ENCODE measurements at regions not wholly inside any gene's neighbourhood (a gene's known extent, or its start where the extent isn't known, plus 50 kb on each side); places are given as distances from the start of the nearest gene placed in this dataset.

DNA sequence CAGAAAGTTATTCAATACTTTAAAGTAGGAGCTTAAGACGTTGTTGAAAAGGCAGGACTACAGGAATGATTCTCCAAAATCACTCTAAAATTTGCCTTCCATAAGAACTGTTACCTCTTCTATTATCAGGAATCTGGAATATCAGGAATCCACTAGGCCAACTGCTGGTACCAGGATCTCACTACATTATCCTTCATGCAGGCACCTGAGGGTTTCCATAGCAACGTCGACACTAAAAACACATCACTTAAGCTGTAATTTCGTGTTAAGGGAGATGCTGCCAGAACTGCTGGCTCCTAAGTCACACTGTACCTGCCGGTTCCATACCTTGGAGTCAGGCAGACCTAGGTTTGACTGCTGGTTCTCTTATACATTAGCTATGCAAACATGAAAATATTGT lies 139.7 kb upstream of the C1orf87 start:
- no peaks in the 10 kb centered on the region for H3K9me2 ChIP-seq (ENCODE audit: insufficient read depth, low read length)
- no TSS peak for BruUV-seq (replicated peaks)

GRCh38 chr1:60196026-60196425 lies 122.5 kb upstream of the C1orf87 start:
- no peaks in the 10 kb centered on the region for H3K9me3 ChIP-seq (ENCODE audit: low read length)
- no TSS peak for BruUV-seq (replicated peaks)
- no peak overlapping the region for H3K27ac ChIP-seq (ENCODE audit: low read depth, low read length, poor library complexity, severe bottlenecking)
- no peak for TF ChIP-seq EZH2phosphoT487 (IDR thresholded peaks at IDR 0.05; ENCODE audit: borderline replicate concordance, low read depth, low read length)
- TF ChIP-seq CTCF (conservative IDR thresholded peaks at IDR 0.05; ENCODE audit: low read length) = no peak
- no peaks in the 10 kb centered on the region for H3K9me2 ChIP-seq (ENCODE audit: insufficient read depth, low read length)
- no peaks in the 10 kb centered on the region for H3K79me2 ChIP-seq (ENCODE audit: insufficient read depth, low read depth, low read length)
- POLR2A ChIA-PET = no interaction called here
- intact Hi-C loops (cut with micrococcal nuclease; ENCODE audit: unreplicated experiment) = no loop called here
- no peaks in the 10 kb centered on the region for H4K20me1 ChIP-seq (ENCODE audit: insufficient read depth, low read length)
- H3K36me3 ChIP-seq (ENCODE audit: insufficient read depth, low read length) = no peaks in the 10 kb centered on the region
- H3K4me3 ChIP-seq (ENCODE audit: low read depth, low read length, poor library complexity, severe bottlenecking) = no peak overlapping the region
- CTCF ChIA-PET (ENCODE audit: unreplicated experiment) = no interaction called here
- H2AFZ ChIP-seq (ENCODE audit: low read length) = no peak overlapping the region
- no peaks in the 10 kb centered on the region for H3K4me1 ChIP-seq (ENCODE audit: insufficient read depth, low read length, poor library complexity, severe bottlenecking)
- H3K4me2 ChIP-seq (ENCODE audit: low read length) = no peak overlapping the region
- DNase-seq (ENCODE audit: low spot score) = no peak

More for the DNA sequence above, 139.7 kb upstream of the C1orf87 start:
- H3K4me1 ChIP-seq (ENCODE audit: insufficient read depth, low read length, poor library complexity, severe bottlenecking) = no peaks in the 10 kb centered on the region
- POLR2A ChIA-PET = no interaction called here
- H3K79me2 ChIP-seq (ENCODE audit: insufficient read depth, low read depth, low read length) = no peaks in the 10 kb centered on the region
- H4K20me1 ChIP-seq (ENCODE audit: insufficient read depth, low read length) = no peaks in the 10 kb centered on the region
- no peaks in the 10 kb centered on the region for H3K9me3 ChIP-seq (ENCODE audit: low read length)
- no peak for DNase-seq (ENCODE audit: low spot score)
- TF ChIP-seq EZH2phosphoT487 (IDR thresholded peaks at IDR 0.05; ENCODE audit: borderline replicate concordance, low read depth, low read length) = no peak
- TF ChIP-seq CTCF (conservative IDR thresholded peaks at IDR 0.05; ENCODE audit: low read length) = no peak
- H2AFZ ChIP-seq (ENCODE audit: low read length) = no peak overlapping the region
- intact Hi-C loops (cut with micrococcal nuclease; ENCODE audit: unreplicated experiment) = no loop called here
- H3K36me3 ChIP-seq (ENCODE audit: insufficient read depth, low read length) = no peaks in the 10 kb centered on the region
- H3K4me2 ChIP-seq (ENCODE audit: low read length) = no peak overlapping the region
- H3K27ac ChIP-seq (ENCODE audit: low read depth, low read length, poor library complexity, severe bottlenecking) = no peak overlapping the region
- CTCF ChIA-PET (ENCODE audit: unreplicated experiment) = no interaction called here
- no peak overlapping the region for H3K4me3 ChIP-seq (ENCODE audit: low read depth, low read length, poor library complexity, severe bottlenecking)

GRCh38 chr1:60185684-60186083 lies 112.1 kb upstream of the C1orf87 start:
- BruUV-seq (replicated peaks) = no TSS peak
- H3K9me2 ChIP-seq (ENCODE audit: insufficient read depth, low read length) = no peaks in the 10 kb centered on the region
- H2AFZ ChIP-seq (ENCODE audit: low read length) = no peak overlapping the region
- no peak overlapping the region for H3K4me3 ChIP-seq (ENCODE audit: low read depth, low read length, poor library complexity, severe bottlenecking)
- H3K9me3 ChIP-seq (ENCODE audit: low read length) = no peaks in the 10 kb centered on the region
- H3K4me2 ChIP-seq (ENCODE audit: low read length) = no peak overlapping the region
- no peaks in the 10 kb centered on the region for H3K79me2 ChIP-seq (ENCODE audit: insufficient read depth, low read depth, low read length)
- CTCF ChIA-PET (ENCODE audit: unreplicated experiment) = no interaction called here
- no peak for DNase-seq (ENCODE audit: low spot score)
- no peaks in the 10 kb centered on the region for H3K36me3 ChIP-seq (ENCODE audit: insufficient read depth, low read length)
- no peaks in the 10 kb centered on the region for H3K4me1 ChIP-seq (ENCODE audit: insufficient read depth, low read length, poor library complexity, severe bottlenecking)
- H4K20me1 ChIP-seq (ENCODE audit: insufficient read depth, low read length) = no peaks in the 10 kb centered on the region
- intact Hi-C loops (cut with micrococcal nuclease; ENCODE audit: unreplicated experiment) = no loop called here
- no peak overlapping the region for H3K27ac ChIP-seq (ENCODE audit: low read depth, low read length, poor library complexity, severe bottlenecking)
- TF ChIP-seq CTCF (conservative IDR thresholded peaks at IDR 0.05; ENCODE audit: low read length) (no peak), EZH2phosphoT487 (IDR thresholded peaks at IDR 0.05; ENCODE audit: borderline replicate concordance, low read depth, low read length) (no peak)
- POLR2A ChIA-PET = no interaction called here

All from OCI-LY7 (cell line).